GM12878 (cell line): ENCODE measurements at regions not wholly inside any gene's neighbourhood (a gene's known extent, or its start where the extent isn't known, plus 50 kb on each side); places are given as distances from the start of the nearest gene placed in this dataset.

Experiments used
- NR2C1 ChIP-seq: fragments of 450-650 bp; IDR thresholded peaks from 2 replicates; pipeline ENCODE4 v1.6.1; 2017; ENCODE audit warnings: antibody characterized with exemption, mild to moderate bottlenecking, moderate library complexity
- SIN3A ChIP-seq: IDR thresholded peaks from 2 replicates; pipeline ENCODE4 v1.6.1; 2012; ENCODE audit warnings: low read depth, low read length, improper control_type of control experiment
- SREBF2 ChIP-seq: IDR thresholded peaks from 2 replicates; pipeline ENCODE4 v1.6.1; 2012; ENCODE audit warnings: mild to moderate bottlenecking, low read length
- ZBTB33 ChIP-seq: fragments of 450-650 bp; IDR thresholded peaks from 2 replicates; pipeline ENCODE4 v1.6.1; 2017; ENCODE audit warnings: mild to moderate bottlenecking

GRCh38 chr4:128697323-128697722, 112.2 kb upstream of the JADE1 start:
- TF ChIP-seq SREBF2: no peak
- TF ChIP-seq SIN3A: no peak
- no peak for TF ChIP-seq NR2C1
- no peak for TF ChIP-seq ZBTB33
